H1 (cell line): ENCODE measurements at regions not wholly inside any gene's neighbourhood (a gene's known extent, or its start where the extent isn't known, plus 50 kb on each side); places are given as distances from the start of the nearest gene placed in this dataset.

Experiments
- CHD7 ChIP-seq: fragments of 300-600 bp; sonication (generic); IDR thresholded peaks from 2 replicates; pipeline ENCODE4 v1.7.1; 2012; ENCODE audit warnings: low read length, moderate library complexity, mild to moderate bottlenecking, inconsistent platforms; ENCODE audit not compliant: insufficient replicate concordance
- CREB1 ChIP-seq: IDR thresholded peaks from 2 replicates; pipeline ENCODE4 v1.6.1; 2012; ENCODE audit warnings: inconsistent platforms
- CTCF ChIP-seq, 3 experiments: IDR thresholded peaks; 1 replicate in 2 of 3; 2 replicates in 1 of 3; pipeline versions ENCODE4 v1.5.1 to v1.6.1; 2011; ENCODE audit warnings: low read length in 3 of 3, mild to moderate bottlenecking in 3 of 3, inconsistent platforms in 2 of 3, low read depth in 1 of 3, moderate library complexity in 1 of 3; ENCODE audit not compliant: insufficient read depth in 1 of 3; ENCODE audit errors: control extremely low read depth in 1 of 3
- EGR1 ChIP-seq: IDR thresholded peaks from 2 replicates; pipeline ENCODE4 v1.6.1; 2011; ENCODE audit warnings: low read depth, low read length, borderline replicate concordance
- GTF2F1 ChIP-seq: IDR thresholded peaks from 2 replicates; pipeline ENCODE4 v1.6.1; 2012; ENCODE audit warnings: low read depth, low read length, improper control_type of control experiment, borderline replicate concordance
- RBBP5 ChIP-seq: IDR thresholded peaks from 2 replicates; pipeline ENCODE4 v1.7.1; 2012; ENCODE audit warnings: low read depth, mild to moderate bottlenecking, inconsistent platforms, low read length, moderate library complexity, borderline replicate concordance
- SIX5 ChIP-seq: IDR thresholded peaks from 2 replicates; pipeline ENCODE4 v1.6.1; 2011; ENCODE audit warnings: mild to moderate bottlenecking, low read depth, low read length
- SP2 ChIP-seq: IDR thresholded peaks from 2 replicates; pipeline ENCODE4 v1.6.1; 2012; ENCODE audit warnings: mild to moderate bottlenecking, low read length, inconsistent platforms
- SP4 ChIP-seq: IDR thresholded peaks from 2 replicates; pipeline ENCODE4 v1.6.1; 2012; ENCODE audit warnings: low read length, inconsistent platforms

- TF ChIP-seq CHD7 (no peak), RBBP5 (no peak), GTF2F1 (no peak), CTCF (IDR thresholded peaks at IDR 0.05; ENCODE audit: control extremely low read depth in 1 of 3, insufficient read depth in 1 of 3, low read depth in 1 of 3, low read length in 3 of 3) (no peak), EGR1 (no peak), SP2 (no peak), CREB1 (no peak), SIX5 (no peak), SP4 (no peak)
Measured at GRCh38 chr3:13223574-13224237, 150.5 kb upstream of the IQSEC1 start (continued).
